Loucy (cell line): ENCODE measurements at regions not wholly inside any gene's neighbourhood (a gene's known extent, or its start where the extent isn't known, plus 50 kb on each side); places are given as distances from the start of the nearest gene placed in this dataset.

Source experiments
- H2AFZ ChIP-seq: fragments of 200-600 bp; sonication (generic); 2 replicates; pipeline ENCODE4 v1.6.0; 2016; ENCODE audit warnings: antibody characterized with exemption, mild to moderate bottlenecking, low read length, moderate library complexity
- H3F3A ChIP-seq: fragments of 200-600 bp; 2 replicates; pipeline ENCODE4 v1.6.0; 2016; ENCODE audit warnings: antibody characterized with exemption, low read depth, mild to moderate bottlenecking
- H3K27me3 ChIP-seq: fragments of 200-600 bp; sonication (generic); 2 replicates; pipeline ENCODE4 v1.6.1; 2014; ENCODE audit warnings: low read length, mild to moderate bottlenecking; ENCODE audit not compliant: insufficient read depth, poor library complexity, severe bottlenecking
- H3K36me3 ChIP-seq: fragments of 200-600 bp; sonication (generic); 2 replicates; pipeline ENCODE4 v1.6.1; 2016; ENCODE audit warnings: low read length; ENCODE audit not compliant: insufficient read depth
- H3K4me1 ChIP-seq: fragments of 200-600 bp; sonication (generic); 2 replicates; pipeline ENCODE4 v1.5.1; 2014; ENCODE audit warnings: low read length, mild to moderate bottlenecking; ENCODE audit not compliant: insufficient read depth, poor library complexity, severe bottlenecking
- H3K4me2 ChIP-seq: fragments of 200-600 bp; sonication (generic); 2 replicates; pipeline ENCODE4 v1.6.0; 2014; ENCODE audit warnings: antibody characterized with exemption, low read length, low read depth, mild to moderate bottlenecking; ENCODE audit not compliant: poor library complexity, severe bottlenecking
- H3K4me3 ChIP-seq: fragments of 200-600 bp; sonication (generic); 2 replicates; pipeline ENCODE4 v1.5.1; 2014; ENCODE audit warnings: low read length, mild to moderate bottlenecking, mixed read lengths; ENCODE audit not compliant: poor library complexity, severe bottlenecking
- H3K79me2 ChIP-seq: fragments of 200-600 bp; sonication (generic); 2 replicates; pipeline ENCODE4 v1.6.1; 2014; ENCODE audit warnings: low read length; ENCODE audit not compliant: insufficient read depth
- H3K9ac ChIP-seq: fragments of 200-600 bp; sonication (generic); 2 replicates; pipeline ENCODE4 v1.6.0; 2014; ENCODE audit warnings: mild to moderate bottlenecking, low read depth, low read length, moderate library complexity; ENCODE audit not compliant: poor library complexity, severe bottlenecking
- H3K9me2 ChIP-seq: fragments of 200-600 bp; sonication (generic); replicated peaks from 2 replicates; pipeline ENCODE4 v1.6.1; 2016; ENCODE audit warnings: low read depth, low read length, mixed read lengths
- H3K9me3 ChIP-seq: fragments of 200-600 bp; sonication (generic); 2 replicates; pipeline ENCODE4 v1.6.1; 2014; ENCODE audit warnings: mild to moderate bottlenecking, antibody characterized with exemption, low read length, low read depth; ENCODE audit not compliant: insufficient read depth
- H4K20me1 ChIP-seq: fragments of 200-600 bp; sonication (generic); 2 replicates; pipeline ENCODE4 v1.6.0; 2014; ENCODE audit warnings: antibody characterized with exemption, low read length, mild to moderate bottlenecking; ENCODE audit not compliant: insufficient read depth, poor library complexity, severe bottlenecking
- EZH2phosphoT487 ChIP-seq: fragments of 200-600 bp; IDR thresholded peaks from 2 replicates; pipeline ENCODE4 v1.6.1; 2018; ENCODE audit warnings: antibody characterized with exemption, mild to moderate bottlenecking, moderate library complexity, borderline replicate concordance
- TF ChIP-seq, protein P1 (sequence below): fragments of 200-600 bp; sonication (generic); conservative IDR thresholded peaks from 2 replicates; pipeline ENCODE4 v1.5.1; 2014; ENCODE audit warnings: mild to moderate bottlenecking, antibody characterized with exemption, low read length

GRCh38 chr1:73755649-73756048 lies 442.3 kb downstream of the LRRIQ3 start:
- H3K79me2 ChIP-seq, result no peaks in the 10 kb centered on the region
- H3K4me2 ChIP-seq, result no peak overlapping the region
- no peaks in the 10 kb centered on the region for H3K27me3 ChIP-seq
- H2AFZ ChIP-seq, result no peak overlapping the region
- TF ChIP-seq, protein P1, sequence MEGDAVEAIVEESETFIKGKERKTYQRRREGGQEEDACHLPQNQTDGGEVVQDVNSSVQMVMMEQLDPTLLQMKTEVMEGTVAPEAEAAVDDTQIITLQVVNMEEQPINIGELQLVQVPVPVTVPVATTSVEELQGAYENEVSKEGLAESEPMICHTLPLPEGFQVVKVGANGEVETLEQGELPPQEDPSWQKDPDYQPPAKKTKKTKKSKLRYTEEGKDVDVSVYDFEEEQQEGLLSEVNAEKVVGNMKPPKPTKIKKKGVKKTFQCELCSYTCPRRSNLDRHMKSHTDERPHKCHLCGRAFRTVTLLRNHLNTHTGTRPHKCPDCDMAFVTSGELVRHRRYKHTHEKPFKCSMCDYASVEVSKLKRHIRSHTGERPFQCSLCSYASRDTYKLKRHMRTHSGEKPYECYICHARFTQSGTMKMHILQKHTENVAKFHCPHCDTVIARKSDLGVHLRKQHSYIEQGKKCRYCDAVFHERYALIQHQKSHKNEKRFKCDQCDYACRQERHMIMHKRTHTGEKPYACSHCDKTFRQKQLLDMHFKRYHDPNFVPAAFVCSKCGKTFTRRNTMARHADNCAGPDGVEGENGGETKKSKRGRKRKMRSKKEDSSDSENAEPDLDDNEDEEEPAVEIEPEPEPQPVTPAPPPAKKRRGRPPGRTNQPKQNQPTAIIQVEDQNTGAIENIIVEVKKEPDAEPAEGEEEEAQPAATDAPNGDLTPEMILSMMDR, result no peak
- no peak for TF ChIP-seq EZH2phosphoT487
- no peaks in the 10 kb centered on the region for H3K4me1 ChIP-seq
- no peaks in the 10 kb centered on the region for H4K20me1 ChIP-seq
- H3K4me3 ChIP-seq, result no peak overlapping the region
- no peaks in the 10 kb centered on the region for H3F3A ChIP-seq
- no peaks in the 10 kb centered on the region for H3K9me2 ChIP-seq
- H3K9ac ChIP-seq, result no peak overlapping the region
- no peaks in the 10 kb centered on the region for H3K9me3 ChIP-seq
- H3K36me3 ChIP-seq, result no peaks in the 10 kb centered on the region

DNA sequence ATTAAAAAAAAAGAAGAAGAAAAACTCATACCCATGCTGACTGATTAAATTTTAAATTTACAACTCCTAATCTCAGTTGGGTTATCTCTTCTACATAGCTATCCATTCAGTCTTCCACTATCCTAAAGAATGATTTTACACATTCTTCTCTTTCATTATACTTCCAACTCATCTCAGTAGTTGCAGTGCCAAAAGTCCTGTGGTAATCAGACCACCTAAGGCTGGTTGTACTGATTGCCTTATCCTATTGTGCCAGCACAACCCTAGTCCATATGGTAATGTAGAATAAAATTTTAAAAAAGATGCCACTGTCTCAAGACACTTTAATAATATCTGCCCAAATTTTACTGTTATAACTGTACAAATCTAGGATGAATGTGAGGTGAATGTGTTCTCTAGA lies 448.0 kb downstream of the LRRIQ3 start:
- Histone ChIP-seq H3F3A (no peaks in the 10 kb centered on the region), H3K4me2 (no peak overlapping the region), H3K9me2 (0 out of 2 replicates have a peak, but pooled peaks cover 3% of the 10 kb centered on the region), H3K4me1 (no peaks in the 10 kb centered on the region), H3K27me3 (no peaks in the 10 kb centered on the region), H3K9me3 (no peaks in the 10 kb centered on the region), H3K79me2 (no peaks in the 10 kb centered on the region), H2AFZ (no peak overlapping the region), H4K20me1 (no peaks in the 10 kb centered on the region), H3K36me3 (no peaks in the 10 kb centered on the region), H3K9ac (no peak overlapping the region), H3K4me3 (no peak overlapping the region)
- TF ChIP-seq, protein P1, result no peak
- no peak for TF ChIP-seq EZH2phosphoT487

DNA sequence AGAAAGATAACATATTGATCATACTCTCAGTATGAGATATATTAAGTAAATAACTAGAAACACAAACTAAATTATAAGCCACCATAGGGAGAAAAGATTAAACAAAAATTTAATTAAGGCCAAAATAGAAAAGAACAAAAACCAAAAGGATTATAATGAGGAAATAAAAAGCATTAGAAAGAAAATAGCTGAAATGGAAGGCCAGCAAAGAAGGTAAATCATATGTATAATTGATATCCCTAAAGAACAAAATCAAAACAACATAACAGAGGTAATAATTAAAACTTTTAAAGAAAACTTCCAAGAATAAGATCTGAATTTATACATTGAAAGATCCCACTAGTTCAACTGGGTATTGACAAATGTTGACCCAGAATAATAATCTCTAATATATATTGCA lies 453.0 kb downstream of the LRRIQ3 start:
- Histone ChIP-seq H3K9me3 (0 out of 2 replicates have a peak, but pooled peaks cover 3% of the 10 kb centered on the region), H3K9ac (no peak overlapping the region), H3K79me2 (no peaks in the 10 kb centered on the region), H3K4me3 (no peak overlapping the region), H4K20me1 (no peaks in the 10 kb centered on the region), H3F3A (no peaks in the 10 kb centered on the region), H3K4me1 (no peaks in the 10 kb centered on the region), H2AFZ (no peak overlapping the region), H3K36me3 (no peaks in the 10 kb centered on the region), H3K9me2 (0 out of 2 replicates have a peak, but pooled peaks cover 3% of the 10 kb centered on the region), H3K4me2 (no peak overlapping the region), H3K27me3 (no peaks in the 10 kb centered on the region)
- TF ChIP-seq, protein P1, result no peak
- TF ChIP-seq EZH2phosphoT487, result no peak
